H1 (cell line): ENCODE measurements at regions not wholly inside any gene's neighbourhood (a gene's known extent, or its start where the extent isn't known, plus 50 kb on each side); places are given as distances from the start of the nearest gene placed in this dataset.

ENCODE experiments used
- CTCF ChIA-PET: fragments of 300-600 bp; sonication (Branson Sonifier 250); formaldehyde crosslinking; loops from one replicate; lab custom pipeline; 2021; ENCODE audit not compliant: partially characterized antibody; lab: Charles Lee
- POLR2A ChIA-PET: fragments of 300-600 bp; sonication (Branson Sonifier 250); formaldehyde crosslinking; loops from one replicate; lab custom pipeline; 2021; ENCODE audit warnings: inconsistent platforms; ENCODE audit not compliant: partially characterized antibody; lab: Charles Lee
- DNase-seq, 2 experiments: peaks; one replicate each; pipeline versions ENCODE4 v3.0.0 to v3.0.0-alpha.2; 2010 to 2022; ENCODE audit warnings: low spot score in 2 of 2, low read depth in 1 of 2, mixed read lengths in 1 of 2
- FAIRE-seq: peaks from 2 replicates; lab custom pipeline; 2011; peaks lifted over from hg19 to GRCh38; lab: Jason Lieb, UNC
- H2AFZ ChIP-seq: 2 replicates; pipeline ENCODE4 v1.8.1; 2012; ENCODE audit warnings: low read length, inconsistent platforms
- H2AK5ac ChIP-seq: 2 replicates; pipeline ENCODE4 v1.6.1; 2013; ENCODE audit warnings: low read depth, low read length
- H2BK120ac ChIP-seq: replicated peaks from 2 replicates; pipeline ENCODE3; 2013; ENCODE audit warnings: low read depth, low read length, inconsistent platforms
- H2BK12ac ChIP-seq: 2 replicates; pipeline ENCODE4 v1.6.1; 2013; ENCODE audit warnings: low read depth, low read length
- H2BK15ac ChIP-seq: 2 replicates; pipeline ENCODE4 v1.6.1; 2013; ENCODE audit warnings: low read length
- H2BK20ac ChIP-seq: 2 replicates; pipeline ENCODE4 v1.6.1; 2013; ENCODE audit warnings: low read length
- H2BK5ac ChIP-seq: 2 replicates; pipeline ENCODE4 v1.6.1; 2013; ENCODE audit warnings: low read depth, low read length
- H3K14ac ChIP-seq: 2 replicates; pipeline ENCODE4 v1.6.1; 2013; ENCODE audit warnings: inconsistent platforms; ENCODE audit not compliant: insufficient read length
- H3K18ac ChIP-seq: 2 replicates; pipeline ENCODE4 v1.6.1; 2013; ENCODE audit warnings: low read length; ENCODE audit errors: extremely low read depth
- H3K23ac ChIP-seq: 2 replicates; pipeline ENCODE4 v1.6.1; 2013; ENCODE audit warnings: inconsistent platforms; ENCODE audit not compliant: insufficient read length
- H3K23me2 ChIP-seq: 2 replicates; pipeline ENCODE4 v1.6.1; 2013; ENCODE audit warnings: low read depth, low read length
- H3K27ac ChIP-seq: 2 replicates; pipeline ENCODE4 v1.6.1; 2011; ENCODE audit warnings: low read depth, low read length, inconsistent platforms
- H3K27me3 ChIP-seq, 4 experiments: replicated peaks in 1 of 4; 1 replicate in 1 of 4; 2 replicates in 3 of 4; pipeline versions ENCODE4 v1.6.1 to v1.8.1; 2011 to 2013; ENCODE audit warnings: low read length in 3 of 4, mild to moderate bottlenecking in 3 of 4, inconsistent platforms in 2 of 4, mixed read lengths in 2 of 4, moderate library complexity in 1 of 4; ENCODE audit not compliant: control insufficient read depth in 3 of 4, insufficient read depth in 3 of 4; ENCODE audit errors: extremely low read depth in 1 of 4
- H3K36me3 ChIP-seq, 4 experiments: 2 replicates each; pipeline versions ENCODE4 v1.6.1 to v1.8.1; 2011 to 2013; ENCODE audit warnings: mild to moderate bottlenecking in 4 of 4, low read length in 3 of 4, moderate library complexity in 2 of 4, control low read depth in 1 of 4, inconsistent platforms in 1 of 4; ENCODE audit not compliant: insufficient read depth in 4 of 4, control insufficient read depth in 2 of 4
- H3K4ac ChIP-seq: replicated peaks from 2 replicates; pipeline ENCODE3; 2013; ENCODE audit warnings: low read length, low read depth, mixed read lengths, inconsistent platforms; ENCODE audit not compliant: insufficient read length
- H3K4me1 ChIP-seq, 4 experiments: replicated peaks in 1 of 4; 1 replicate in 1 of 4; 2 replicates in 3 of 4; pipeline versions ENCODE4 v1.6.1 to v1.8.1; 2011 to 2013; ENCODE audit warnings: low read length in 3 of 4, inconsistent platforms in 2 of 4, mixed read lengths in 1 of 4; ENCODE audit not compliant: insufficient read depth in 4 of 4, control insufficient read depth in 3 of 4
- H3K4me2 ChIP-seq, 2 experiments: 2 replicates each; pipeline versions ENCODE4 v1.6.1 to v1.8.1; 2011 to 2013; ENCODE audit warnings: low read depth in 2 of 2, low read length in 2 of 2, control low read depth in 1 of 2, inconsistent platforms in 1 of 2, mild to moderate bottlenecking in 1 of 2; ENCODE audit not compliant: insufficient read depth in 1 of 2
- H3K4me3 ChIP-seq, 4 experiments: fragments of 200-600, 300-600 bp in 1 of 4; sonication (generic), shearing (Covaris generic), sonication (Bioruptor Twin) in 1 of 4; 2 replicates each; pipeline versions ENCODE4 v1.5.1 to v1.8.1; 2011 to 2016; ENCODE audit warnings: low read length in 4 of 4, low read depth in 3 of 4, control low read depth in 2 of 4, inconsistent platforms in 2 of 4, mild to moderate bottlenecking in 2 of 4, mixed read lengths in 1 of 4, moderate library complexity in 1 of 4; ENCODE audit not compliant: insufficient read depth in 2 of 4; ENCODE audit errors: extremely low read depth in 1 of 4
- H3K56ac ChIP-seq: replicated peaks from 2 replicates; pipeline ENCODE3; 2013; ENCODE audit warnings: low read depth, mild to moderate bottlenecking, mixed read lengths, low read length, inconsistent platforms; ENCODE audit not compliant: insufficient read length
- H3K79me1 ChIP-seq: 2 replicates; pipeline ENCODE4 v1.6.1; 2013; ENCODE audit warnings: low read depth, low read length, control low read depth
- H3K79me2 ChIP-seq, 2 experiments: 2 replicates each; pipeline versions ENCODE4 v1.6.1 to v1.8.1; 2012 to 2013; ENCODE audit warnings: low read length in 2 of 2, mild to moderate bottlenecking in 2 of 2, inconsistent platforms in 1 of 2; ENCODE audit not compliant: insufficient read depth in 2 of 2, control insufficient read depth in 1 of 2
- H3K9ac ChIP-seq, 4 experiments: replicated peaks in 1 of 4; 1 replicate in 1 of 4; 2 replicates in 3 of 4; pipeline versions ENCODE4 v1.6.1 to v1.8.1; 2011 to 2013; ENCODE audit warnings: low read depth in 3 of 4, low read length in 3 of 4, control low read depth in 2 of 4, mild to moderate bottlenecking in 2 of 4, moderate library complexity in 2 of 4, inconsistent platforms in 1 of 4; ENCODE audit errors: extremely low read depth in 1 of 4
- H3K9me3 ChIP-seq, 2 experiments: 2 replicates each; pipeline versions ENCODE4 v1.6.1 to v1.8.1; 2012 to 2013; ENCODE audit warnings: mild to moderate bottlenecking in 2 of 2, moderate library complexity in 2 of 2, control low read depth in 1 of 2, inconsistent platforms in 1 of 2, low read depth in 1 of 2, low read length in 1 of 2, mixed read lengths in 1 of 2; ENCODE audit not compliant: insufficient read depth in 2 of 2
- H4K20me1 ChIP-seq, 2 experiments: replicated peaks in 1 of 2; 2 replicates each; pipeline versions ENCODE3 to v1.8.1; 2011 to 2013; ENCODE audit warnings: inconsistent platforms in 2 of 2, low read length in 2 of 2, mild to moderate bottlenecking in 1 of 2; ENCODE audit not compliant: insufficient read depth in 2 of 2, control insufficient read depth in 1 of 2
- H4K5ac ChIP-seq: 2 replicates; pipeline ENCODE4 v1.6.1; 2013; ENCODE audit warnings: low read length, low read depth, mixed read lengths, inconsistent platforms; ENCODE audit not compliant: insufficient read length
- H4K8ac ChIP-seq: 2 replicates; pipeline ENCODE4 v1.8.0; 2013; ENCODE audit warnings: mild to moderate bottlenecking, moderate library complexity, low read length, inconsistent platforms; ENCODE audit not compliant: insufficient read depth; ENCODE audit errors: extremely low read depth
- H4K91ac ChIP-seq: replicated peaks from 2 replicates; pipeline ENCODE3; 2013; ENCODE audit warnings: low read length, mixed read lengths, inconsistent platforms; ENCODE audit not compliant: insufficient read length
- ATF3 ChIP-seq: IDR thresholded peaks from 2 replicates; pipeline ENCODE4 v1.6.1; 2011; ENCODE audit warnings: low read depth, mild to moderate bottlenecking, low read length; ENCODE audit not compliant: insufficient read depth
- CBX8 ChIP-seq: fragments of 300-800, 300-1000 bp; sonication (generic); IDR thresholded peaks from 2 replicates; pipeline ENCODE4 v1.7.1; 2016; ENCODE audit warnings: low read depth, low read length, borderline replicate concordance
- E2F6 ChIP-seq: IDR thresholded peaks from 2 replicates; pipeline ENCODE4 v1.6.1; 2012; ENCODE audit warnings: inconsistent platforms
- KDM4A ChIP-seq: IDR thresholded peaks from one replicate; pipeline ENCODE4 v1.7.1; 2012; ENCODE audit warnings: low read depth, mild to moderate bottlenecking, moderate library complexity, low read length, inconsistent platforms; ENCODE audit not compliant: severe bottlenecking
- MAX ChIP-seq: IDR thresholded peaks from 2 replicates; pipeline ENCODE4 v1.6.1; 2012; ENCODE audit warnings: inconsistent platforms
- NRF1 ChIP-seq: IDR thresholded peaks from 2 replicates; pipeline ENCODE4 v1.6.1; 2011; ENCODE audit warnings: mild to moderate bottlenecking, low read depth, low read length, improper control_type of control experiment
- RFX5 ChIP-seq: IDR thresholded peaks from 2 replicates; pipeline ENCODE4 v1.6.1; 2011; ENCODE audit warnings: low read depth, low read length, improper control_type of control experiment, borderline replicate concordance
- RXRA ChIP-seq: IDR thresholded peaks from 2 replicates; pipeline ENCODE4 v1.6.1; 2011; ENCODE audit warnings: low read depth, mild to moderate bottlenecking, low read length, moderate library complexity; ENCODE audit not compliant: insufficient read depth
- TF ChIP-seq, protein P1 (sequence below): IDR thresholded peaks from 2 replicates; pipeline ENCODE4 v1.6.1; 2011; ENCODE audit warnings: low read length, improper control_type of control experiment

DNA sequence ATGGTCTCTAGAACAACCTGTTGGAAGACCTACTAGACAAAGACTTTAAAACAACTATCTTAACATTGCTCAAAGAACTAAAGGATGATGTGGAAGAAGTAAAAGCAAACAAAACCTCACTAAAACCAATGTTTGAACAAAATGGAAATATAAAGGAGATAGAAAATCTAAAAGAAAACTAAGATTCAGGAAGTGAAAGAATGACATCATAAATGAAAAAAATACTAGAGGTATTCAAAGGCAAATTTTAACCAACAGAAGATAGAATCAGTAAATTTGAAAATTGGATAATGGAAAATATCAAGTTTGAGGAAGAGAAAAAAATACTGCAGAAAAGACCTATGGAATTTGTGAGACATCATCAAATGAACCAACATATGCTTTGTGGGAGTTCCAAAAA, 914.1 kb upstream of the GJE1 start:
- FAIRE-seq (no peak), DNase-seq (no peak)
- Histone ChIP-seq H3K18ac (no peak overlapping the region), H3K4me3 (no peak overlapping the region), H3K36me3 (no peaks in the 10 kb centered on the region; a peak in 1 of 8 replicates), H4K91ac (no peak overlapping the region), H2AK5ac (no peak overlapping the region), H4K5ac (no peak overlapping the region), H2BK5ac (no peak overlapping the region), H3K9me3 (peaks cover 6 to 28% of the 10 kb centered on the region in 2 experiments; a peak in 3 of 4 replicates), H3K4me2 (no peak overlapping the region), H2AFZ (no peak overlapping the region), H2BK15ac (no peak overlapping the region), H3K79me2 (no peaks in the 10 kb centered on the region), H3K9ac (no peak overlapping the region), H2BK12ac (no peak overlapping the region), H3K79me1 (no peaks in the 10 kb centered on the region), H4K20me1 (no peaks in the 10 kb centered on the region), H2BK120ac (no peak overlapping the region), H3K23ac (no peak overlapping the region), H3K14ac (no peak overlapping the region), H3K4me1 (no peaks in the 10 kb centered on the region), H2BK20ac (no peak overlapping the region), H3K27me3 (no peaks in the 10 kb centered on the region), H3K23me2 (no peaks in the 10 kb centered on the region), H3K56ac (no peak overlapping the region), H3K4ac (no peak overlapping the region), H3K27ac (no peak overlapping the region), H4K8ac (no peak overlapping the region)
- ChIA-PET CTCF (no interaction called here), POLR2A (no interaction called here)
- TF ChIP-seq RFX5, result no peak
- no peak for TF ChIP-seq ATF3
- TF ChIP-seq NRF1, result no peak
- no peak for TF ChIP-seq CBX8
- no peak for TF ChIP-seq MAX
- TF ChIP-seq, protein P1, sequence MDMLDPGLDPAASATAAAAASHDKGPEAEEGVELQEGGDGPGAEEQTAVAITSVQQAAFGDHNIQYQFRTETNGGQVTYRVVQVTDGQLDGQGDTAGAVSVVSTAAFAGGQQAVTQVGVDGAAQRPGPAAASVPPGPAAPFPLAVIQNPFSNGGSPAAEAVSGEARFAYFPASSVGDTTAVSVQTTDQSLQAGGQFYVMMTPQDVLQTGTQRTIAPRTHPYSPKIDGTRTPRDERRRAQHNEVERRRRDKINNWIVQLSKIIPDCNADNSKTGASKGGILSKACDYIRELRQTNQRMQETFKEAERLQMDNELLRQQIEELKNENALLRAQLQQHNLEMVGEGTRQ, result no peak
- TF ChIP-seq E2F6, result no peak
- no peak for TF ChIP-seq KDM4A
- TF ChIP-seq RXRA, result no peak
